ENCODE measurements at regions not wholly inside any gene's neighbourhood (a gene's known extent, or its start where the extent isn't known, plus 50 kb on each side); places are given as distances from the start of the nearest gene placed in this dataset.

- no peak overlapping the region for H2AFZ ChIP-seq (ENCODE audit: insufficient read depth, low read depth, low read length, poor library complexity, severe bottlenecking)
- POLR2A ChIA-PET: no interaction called here
Observed at GRCh38 chr12:4089956-4090355, 183.6 kb upstream of the CCND2 start.

DNA sequence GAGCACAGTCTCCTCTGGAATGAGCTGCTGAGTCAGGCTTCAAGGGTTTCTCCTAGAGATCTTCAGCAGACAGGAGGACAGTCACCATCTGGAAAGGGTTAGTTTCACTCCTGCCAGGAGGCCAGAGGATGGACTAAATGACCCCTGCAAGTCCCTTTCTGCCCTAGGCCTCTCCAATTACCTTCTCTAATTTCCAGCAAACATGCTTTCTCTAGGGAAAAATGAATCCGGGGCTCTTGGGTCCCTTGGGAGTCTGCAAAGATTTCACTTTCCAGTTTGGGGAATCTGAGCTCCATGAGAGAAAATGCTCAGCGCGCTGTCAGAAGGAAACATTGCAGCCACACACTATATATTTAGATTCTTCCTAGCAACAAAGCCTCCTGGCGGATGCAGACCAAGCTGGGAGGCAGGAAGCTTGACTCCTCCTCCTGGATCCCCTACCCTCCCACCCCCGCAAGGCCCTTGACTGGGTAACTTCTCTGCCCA lies 184.4 kb upstream of the CCND2 start:
- Mint-ChIP-seq H3K27me3 (peaks cover 13% of the 10 kb centered on the region), H3K4me1 (peaks cover 5% of the 10 kb centered on the region), H3K4me3 (no peak overlapping the region), H3K27ac (no peak overlapping the region), H3K9me3 (ENCODE audit: insufficient read depth) (no peaks in the 10 kb centered on the region)
- TF ChIP-seq CTCF (IDR thresholded peaks at IDR 0.05): no peak
- no peak for TF ChIP-seq EZH2 (IDR thresholded peaks at IDR 0.05; ENCODE audit: borderline replicate concordance, insufficient read depth, low read depth, low read length, poor library complexity, severe bottlenecking)
- H2AFZ ChIP-seq (ENCODE audit: insufficient read depth, low read depth, low read length, poor library complexity, severe bottlenecking): no peak overlapping the region
- H4K20me1 ChIP-seq (ENCODE audit: control insufficient read depth, insufficient read depth, low read length, poor library complexity, severe bottlenecking): no peaks in the 10 kb centered on the region
- no peak overlapping the region for H3K4me3 ChIP-seq (ENCODE audit: control extremely low read depth in 1 of 5, extremely low read depth in 1 of 5, insufficient read depth in 1 of 5, low read depth in 2 of 5, low read length in 4 of 5)
- peaks cover 0 to 3% (median 1%) of the 10 kb centered on the region in 4 experiments for H3K27me3 ChIP-seq (replicated peaks in 1 of 4; ENCODE audit: control extremely low read depth in 1 of 4, control insufficient read depth in 3 of 4, insufficient read depth in 4 of 4, low read length in 3 of 4)
- H3K9me3 ChIP-seq (ENCODE audit: control extremely low read depth in 1 of 3, control insufficient read depth in 2 of 3, insufficient read depth in 1 of 3, low read length in 2 of 3): no peaks in the 10 kb centered on the region
- H3K9ac ChIP-seq (ENCODE audit: low read length): no peak overlapping the region
- ATAC-seq (ENCODE audit: low read depth) (no peak), DNase-seq (no peak)
- H3K4me2 ChIP-seq (replicated peaks; ENCODE audit: low read depth, low read length, poor library complexity, severe bottlenecking): no peak overlapping the region
- H3K79me2 ChIP-seq (ENCODE audit: control insufficient read depth, insufficient read depth, low read length): no peaks in the 10 kb centered on the region
- peaks cover 5 to 9% of the 10 kb centered on the region in 2 donors for H3K4me1 ChIP-seq (ENCODE audit: control insufficient read depth in 2 of 2, insufficient read depth in 2 of 2, low read length in 2 of 2)
- POLR2A ChIA-PET: no interaction called here
- CTCF ChIA-PET: interaction anchor here (2.7 kb wide), 1 partner anchor 188 kb away, joined by 7 read pairs; no protein-coding TSS in a partner anchor
- H3K27ac ChIP-seq (ENCODE audit: low read length in 2 of 2): no peak overlapping the region
- intact Hi-C loops (cut with micrococcal nuclease): no loop called here
- WGBS (ENCODE audit: insufficient coverage): 92% methylated on average over 5 of the region's 5 CpGs
- H3K36me3 ChIP-seq (replicated peaks in 1 of 2; ENCODE audit: control extremely low read depth in 1 of 2, control insufficient read depth in 1 of 2, extremely low read depth in 1 of 2, insufficient read depth in 2 of 2, low read length in 1 of 2): no peaks in the 10 kb centered on the region

More at GRCh38 chr12:4089956-4090355, 183.6 kb upstream of the CCND2 start:
- TF ChIP-seq CTCF (IDR thresholded peaks at IDR 0.05) (no peak), EZH2 (IDR thresholded peaks at IDR 0.05; ENCODE audit: borderline replicate concordance, insufficient read depth, low read depth, low read length, poor library complexity, severe bottlenecking) (no peak)
- 96% methylated on average over 3 of the region's 3 CpGs for WGBS (ENCODE audit: insufficient coverage)
- Mint-ChIP-seq H3K27me3 (peaks cover 14% of the 10 kb centered on the region), H3K27ac (no peak overlapping the region), H3K9me3 (ENCODE audit: insufficient read depth) (no peaks in the 10 kb centered on the region), H3K4me3 (no peak overlapping the region), H3K4me1 (peaks cover 5% of the 10 kb centered on the region)
- no peak overlapping the region for H3K4me2 ChIP-seq (replicated peaks; ENCODE audit: low read depth, low read length, poor library complexity, severe bottlenecking)
- H3K79me2 ChIP-seq (ENCODE audit: control insufficient read depth, insufficient read depth, low read length): no peaks in the 10 kb centered on the region
- no peaks in the 10 kb centered on the region for H3K9me3 ChIP-seq (ENCODE audit: control extremely low read depth in 1 of 3, control insufficient read depth in 2 of 3, insufficient read depth in 1 of 3, low read length in 2 of 3)
- no peak overlapping the region for H3K4me3 ChIP-seq (ENCODE audit: control extremely low read depth in 1 of 5, extremely low read depth in 1 of 5, insufficient read depth in 1 of 5, low read depth in 2 of 5, low read length in 4 of 5)
- CTCF ChIA-PET: interaction anchor here (2.7 kb wide), 1 partner anchor 187 kb away, joined by 7 read pairs; no protein-coding TSS in a partner anchor
- H4K20me1 ChIP-seq (ENCODE audit: control insufficient read depth, insufficient read depth, low read length, poor library complexity, severe bottlenecking): no peaks in the 10 kb centered on the region
- H3K9ac ChIP-seq (ENCODE audit: low read length): no peak overlapping the region
- intact Hi-C loops (cut with micrococcal nuclease): no loop called here
- no peak for ATAC-seq (ENCODE audit: low read depth)
- no peak overlapping the region for H3K27ac ChIP-seq (ENCODE audit: low read length in 2 of 2)
- H3K4me1 ChIP-seq (ENCODE audit: control insufficient read depth in 2 of 2, insufficient read depth in 2 of 2, low read length in 2 of 2): peaks cover 5 to 9% of the 10 kb centered on the region in 2 donors
- no peak for DNase-seq
- no peaks in the 10 kb centered on the region for H3K36me3 ChIP-seq (replicated peaks in 1 of 2; ENCODE audit: control extremely low read depth in 1 of 2, control insufficient read depth in 1 of 2, extremely low read depth in 1 of 2, insufficient read depth in 2 of 2, low read length in 1 of 2)
- peaks cover 0 to 3% (median 0%) of the 10 kb centered on the region in 4 experiments for H3K27me3 ChIP-seq (replicated peaks in 1 of 4; ENCODE audit: control extremely low read depth in 1 of 4, control insufficient read depth in 3 of 4, insufficient read depth in 4 of 4, low read length in 3 of 4)
